IMR-90 (cell line): ENCODE measurements at regions not wholly inside any gene's neighbourhood (a gene's known extent, or its start where the extent isn't known, plus 50 kb on each side); places are given as distances from the start of the nearest gene placed in this dataset.
"Not testable (repeated sequence)": the region's sequence is repeated elsewhere in the genome, so short reads cannot be mapped to it uniquely, and the experiment has no call there.

Experiments
- ATAC-seq: fragments of 200-7000 bp; cut with Tn5 transposase; 2 replicates; pipeline ENCODE4 v1.9.1; 2020; ENCODE audit warnings: low read depth, mild to moderate bottlenecking, moderate library complexity
- BruUV-seq: library from RNA; stranded (reverse); fragments of 400-500 nt; replicated peaks from 2 replicates; lab custom pipeline; 2021; lab: Mats Ljungman, UMichigan
- CTCF ChIA-PET: fragments of 300-600 bp; formaldehyde crosslinking; extraction: SDS; loops from one replicate; lab custom pipeline; 2021; ENCODE audit warnings: antibody characterized with exemption; lab: Yijun Ruan, JAX
- POLR2A ChIA-PET: fragments of 300-600 bp; sonication (Branson Sonifier 250); formaldehyde crosslinking; loops from one replicate; lab custom pipeline; 2022; ENCODE audit warnings: antibody characterized with exemption; ENCODE audit not compliant: unreplicated experiment; lab: Charles Lee
- DNase-seq: peaks from one replicate; pipeline ENCODE4 v3.0.0; 2013
- H2AFZ ChIP-seq: replicated peaks from 2 replicates; pipeline ENCODE3; 2013; ENCODE audit warnings: low read length, mild to moderate bottlenecking; ENCODE audit not compliant: poor library complexity
- H2AK5ac ChIP-seq: 2 replicates; pipeline ENCODE4 v1.6.1; 2013; ENCODE audit warnings: low read depth, low read length, inconsistent platforms
- H2AK9ac ChIP-seq: replicated peaks from 2 replicates; pipeline ENCODE3; 2013; ENCODE audit warnings: mild to moderate bottlenecking, low read depth, low read length, moderate library complexity; ENCODE audit not compliant: poor library complexity
- H2BK120ac ChIP-seq: 2 replicates; pipeline ENCODE4 v1.6.1; 2013; ENCODE audit warnings: low read depth, low read length, inconsistent platforms
- H2BK15ac ChIP-seq: 3 replicates; pipeline ENCODE4 v1.6.1; 2013; ENCODE audit warnings: low read depth, low read length, inconsistent platforms
- H2BK20ac ChIP-seq: 2 replicates; pipeline ENCODE4 v1.6.1; 2013; ENCODE audit warnings: low read depth, mild to moderate bottlenecking, inconsistent platforms, low read length, moderate library complexity
- H2BK5ac ChIP-seq: 2 replicates; pipeline ENCODE4 v1.6.1; 2013; ENCODE audit warnings: mild to moderate bottlenecking, low read depth, low read length, inconsistent platforms; ENCODE audit not compliant: poor library complexity, severe bottlenecking
- H3K14ac ChIP-seq: replicated peaks from 2 replicates; pipeline ENCODE4 v1.6.1; 2013; ENCODE audit warnings: low read depth, low read length, inconsistent platforms
- H3K18ac ChIP-seq: 2 replicates; pipeline ENCODE4 v1.6.1; 2013; ENCODE audit warnings: low read depth, low read length, control low read depth
- H3K23ac ChIP-seq: 2 replicates; pipeline ENCODE4 v1.6.1; 2013; ENCODE audit warnings: low read depth, low read length, inconsistent platforms
- H3K27ac ChIP-seq: 2 replicates; pipeline ENCODE4 v1.5.1; 2013; ENCODE audit warnings: mild to moderate bottlenecking, control low read depth, low read length; ENCODE audit not compliant: insufficient read depth
- H3K27me3 ChIP-seq: 2 replicates; pipeline ENCODE4 v1.6.1; 2013; ENCODE audit warnings: low read length; ENCODE audit not compliant: control insufficient read depth, insufficient read depth
- H3K36me3 ChIP-seq: 2 replicates; pipeline ENCODE4 v1.6.1; 2013; ENCODE audit warnings: low read length, mixed read lengths; ENCODE audit not compliant: control insufficient read depth, insufficient read depth
- H3K4ac ChIP-seq: 2 replicates; pipeline ENCODE4 v1.6.1; 2013; ENCODE audit warnings: low read depth, low read length, inconsistent platforms
- H3K4me1 ChIP-seq: 2 replicates; pipeline ENCODE4 v1.6.1; 2013; ENCODE audit warnings: low read length, mixed read lengths; ENCODE audit not compliant: control insufficient read depth, insufficient read depth
- H3K4me2 ChIP-seq: 2 replicates; pipeline ENCODE4 v1.6.1; 2013; ENCODE audit warnings: low read depth, mild to moderate bottlenecking, control low read depth, low read length, moderate library complexity
- H3K4me3 ChIP-seq: 2 replicates; pipeline ENCODE4 v1.5.1; 2013; ENCODE audit warnings: low read depth, mild to moderate bottlenecking, control low read depth, low read length, moderate library complexity; ENCODE audit not compliant: insufficient read depth
- H3K56ac ChIP-seq: 2 replicates; pipeline ENCODE4 v1.6.1; 2013; ENCODE audit warnings: low read length, inconsistent platforms; ENCODE audit not compliant: insufficient read depth; ENCODE audit errors: extremely low read depth
- H3K79me1 ChIP-seq, 2 experiments: 2 replicates each; pipeline ENCODE4 v1.6.1; 2013; ENCODE audit warnings: low read length in 2 of 2, inconsistent platforms in 1 of 2, low read depth in 1 of 2
- H3K9ac ChIP-seq: 2 replicates; pipeline ENCODE4 v1.6.1; 2013; ENCODE audit warnings: low read depth, low read length, control low read depth
- H3K9me1 ChIP-seq: 2 replicates; pipeline ENCODE4 v1.6.1; 2013; ENCODE audit warnings: low read length, inconsistent platforms; ENCODE audit not compliant: insufficient read depth
- H3K9me3 ChIP-seq: 2 replicates; pipeline ENCODE4 v1.6.1; 2013; ENCODE audit warnings: low read length; ENCODE audit not compliant: control insufficient read depth, insufficient read depth
- H4K20me1 ChIP-seq: 2 replicates; pipeline ENCODE4 v1.6.1; 2013; ENCODE audit warnings: low read length, inconsistent platforms; ENCODE audit not compliant: insufficient read depth
- H4K5ac ChIP-seq: 2 replicates; pipeline ENCODE4 v1.6.1; 2013; ENCODE audit warnings: mild to moderate bottlenecking, low read depth, low read length, control low read depth
- H4K8ac ChIP-seq, 2 experiments: 2 replicates each; pipeline ENCODE4 v1.6.1; 2013; ENCODE audit warnings: low read depth in 2 of 2, low read length in 2 of 2, control low read depth in 1 of 2, inconsistent platforms in 1 of 2
- H4K91ac ChIP-seq: 2 replicates; pipeline ENCODE4 v1.6.1; 2013; ENCODE audit warnings: low read depth, low read length, inconsistent platforms; ENCODE audit not compliant: insufficient read depth
- WGBS, 2 experiments: methylation state at CpG; one replicate each; pipeline versions ENCODE4 v1.1.5 to v1.1.7; 2013; ENCODE audit warnings: missing lambda C conversion rate in 2 of 2; ENCODE audit not compliant: insufficient read length in 1 of 2; ENCODE audit errors: extremely low coverage in 2 of 2; 5-methylcytosine and 5-hydroxymethylcytosine counted together
- dilution Hi-C: fragments of 300-500 bp; cut with HindIII; formaldehyde crosslinking; loops from one replicate; pipeline ENCODE4 v1.14.3; 2018; ENCODE audit warnings: low sequenced_read_pairs; ENCODE audit not compliant: unreplicated experiment
- in situ Hi-C: fragments of 300-500 bp; cut with MboI; formaldehyde crosslinking; loops from 3 replicates; pipeline ENCODE4 v1.14.3; 2019; ENCODE audit warnings: low sequenced_read_pairs, inconsistent platforms, mixed read lengths
- intact Hi-C: fragments of 100-400 bp; cut with micrococcal nuclease; formaldehyde crosslinking; loops from 2 replicates; pipeline ENCODE4 v1.10.0; 2022

DNA sequence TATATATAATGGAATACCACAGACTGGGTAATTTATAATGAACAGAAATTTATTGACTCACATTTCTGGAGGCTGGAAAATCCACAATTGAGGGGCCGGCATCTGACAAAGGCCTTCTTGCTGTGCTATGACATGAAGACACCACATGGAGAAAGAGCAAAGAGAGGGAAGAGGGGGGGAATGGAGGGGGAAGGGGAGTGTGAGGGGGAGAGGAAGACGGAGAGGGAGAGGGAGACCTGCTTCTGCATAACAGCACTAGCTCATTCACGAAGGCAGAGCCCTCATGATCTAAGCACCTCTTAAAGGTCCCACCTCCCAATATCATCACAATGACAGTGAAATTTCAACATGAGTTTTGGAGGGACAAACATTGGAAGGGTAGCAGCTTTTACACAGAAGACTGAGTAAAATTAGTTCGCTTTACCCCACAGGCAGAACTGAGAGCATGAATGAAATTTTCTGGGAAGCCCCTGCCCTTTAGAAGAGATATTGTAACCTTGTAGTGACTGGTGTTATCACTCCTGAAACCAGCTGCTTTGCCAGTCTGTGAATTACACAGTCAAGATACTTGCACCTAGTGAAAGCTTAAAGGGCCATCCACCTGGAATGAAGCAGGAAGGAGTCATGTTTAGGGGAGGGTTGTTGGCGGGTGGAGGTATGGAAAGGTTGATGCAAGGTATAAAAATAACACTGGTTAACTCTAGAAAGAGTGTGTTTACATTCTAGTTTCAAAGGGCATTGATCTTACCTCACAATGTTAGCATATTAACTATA is 793.0 kb upstream of the TPTE start:
- intact Hi-C loops, result not testable (repeated sequence)
- 75% methylated on average over 1 of the region's 5 CpGs; no CpG with 5 or more reads in 1 of the 2 experiments for WGBS, 2 experiments

More for the DNA sequence above, 793.0 kb upstream of the TPTE start:
- H2AFZ ChIP-seq, H3K4me2 ChIP-seq, H3K27ac ChIP-seq, H2AK5ac ChIP-seq, H3K56ac ChIP-seq, H2BK5ac ChIP-seq, DNase-seq, H3K4me3 ChIP-seq, H2BK15ac ChIP-seq, POLR2A ChIA-PET, H3K9me1 ChIP-seq, H3K18ac ChIP-seq, H3K4me1 ChIP-seq, H4K91ac ChIP-seq, H3K27me3 ChIP-seq, H4K20me1 ChIP-seq, H3K4ac ChIP-seq, ATAC-seq, in situ Hi-C loops, dilution Hi-C loops, H3K23ac ChIP-seq, H2BK120ac ChIP-seq, H2BK20ac ChIP-seq, H3K36me3 ChIP-seq, H4K5ac ChIP-seq, H3K9ac ChIP-seq, H3K79me1 ChIP-seq, H3K14ac ChIP-seq, BruUV-seq, CTCF ChIA-PET, H2AK9ac ChIP-seq, H4K8ac ChIP-seq: not testable (repeated sequence)
- peaks cover 12% of the 10 kb centered on the region for H3K9me3 ChIP-seq
